Prostate gland (tissue), 2 donors: ENCODE measurements at regions not wholly inside any gene's neighbourhood (a gene's known extent, or its start where the extent isn't known, plus 50 kb on each side); places are given as distances from the start of the nearest gene placed in this dataset.

ENCODE experiments used
- POLR2A ChIP-seq: fragments of 450-650 bp; IDR thresholded peaks from one replicate; pipeline ENCODE4 v1.6.1; 2016; ENCODE audit warnings: antibody characterized with exemption, mild to moderate bottlenecking
- POLR2AphosphoS5 ChIP-seq: sonication (generic); formaldehyde crosslinking; IDR thresholded peaks from one replicate; pipeline ENCODE4 v1.6.1; 2017; ENCODE audit warnings: antibody characterized with exemption
- TF ChIP-seq, protein P1 (sequence below), 4 experiments: fragments of 200-600 bp in 2 of 4; fragments of 450-650 bp in 2 of 4; sonication (generic) in 2 of 4; IDR thresholded peaks; 1 replicate in 3 of 4; 2 replicates in 1 of 4; pipeline ENCODE4 v1.5.1; 2016 to 2019; ENCODE audit warnings: antibody characterized with exemption in 4 of 4, mild to moderate bottlenecking in 2 of 4, moderate library complexity in 2 of 4

DNA sequence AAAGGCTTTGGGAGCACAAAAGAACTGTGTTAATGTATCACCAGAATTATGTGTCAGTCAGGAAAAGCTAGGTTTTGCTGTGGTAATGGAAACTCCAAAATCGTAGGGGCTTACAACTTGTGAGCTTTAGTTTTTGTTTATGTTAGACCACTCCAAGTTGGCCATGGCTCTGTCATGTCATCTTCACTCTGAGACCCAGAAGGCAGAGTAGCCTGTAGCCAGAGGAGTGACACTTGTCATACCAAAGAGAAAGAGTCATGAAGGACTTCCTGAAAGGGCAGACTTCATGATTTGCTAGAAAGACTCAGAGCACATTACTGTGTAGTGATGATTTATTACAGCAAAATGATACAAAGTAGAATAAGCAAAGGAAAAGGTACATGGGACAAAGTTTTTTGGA lies 133.6 kb upstream of the SSTR1 start:
- TF ChIP-seq, protein P1, sequence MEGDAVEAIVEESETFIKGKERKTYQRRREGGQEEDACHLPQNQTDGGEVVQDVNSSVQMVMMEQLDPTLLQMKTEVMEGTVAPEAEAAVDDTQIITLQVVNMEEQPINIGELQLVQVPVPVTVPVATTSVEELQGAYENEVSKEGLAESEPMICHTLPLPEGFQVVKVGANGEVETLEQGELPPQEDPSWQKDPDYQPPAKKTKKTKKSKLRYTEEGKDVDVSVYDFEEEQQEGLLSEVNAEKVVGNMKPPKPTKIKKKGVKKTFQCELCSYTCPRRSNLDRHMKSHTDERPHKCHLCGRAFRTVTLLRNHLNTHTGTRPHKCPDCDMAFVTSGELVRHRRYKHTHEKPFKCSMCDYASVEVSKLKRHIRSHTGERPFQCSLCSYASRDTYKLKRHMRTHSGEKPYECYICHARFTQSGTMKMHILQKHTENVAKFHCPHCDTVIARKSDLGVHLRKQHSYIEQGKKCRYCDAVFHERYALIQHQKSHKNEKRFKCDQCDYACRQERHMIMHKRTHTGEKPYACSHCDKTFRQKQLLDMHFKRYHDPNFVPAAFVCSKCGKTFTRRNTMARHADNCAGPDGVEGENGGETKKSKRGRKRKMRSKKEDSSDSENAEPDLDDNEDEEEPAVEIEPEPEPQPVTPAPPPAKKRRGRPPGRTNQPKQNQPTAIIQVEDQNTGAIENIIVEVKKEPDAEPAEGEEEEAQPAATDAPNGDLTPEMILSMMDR (IDR thresholded peaks at IDR 0.05): no peak
- TF ChIP-seq POLR2A: no peak
- TF ChIP-seq POLR2AphosphoS5: no peak
